HCT116 (cell line): ENCODE measurements at regions not wholly inside any gene's neighbourhood (a gene's known extent, or its start where the extent isn't known, plus 50 kb on each side); places are given as distances from the start of the nearest gene placed in this dataset.

Experiments
- ATAC-seq: fragments of 200-7000 bp; cut with Tn5 transposase; 2 replicates; pipeline ENCODE4 v1.9.1; 2020; ENCODE audit warnings: mild to moderate bottlenecking, moderate library complexity
- BruUV-seq: library from RNA; stranded (reverse); fragments of 400-500 nt; replicated peaks from 2 replicates; lab custom pipeline; 2021; lab: Mats Ljungman, UMichigan
- CTCF ChIA-PET: fragments of 300-600 bp; sonication (Branson Sonifier 250); formaldehyde crosslinking; loops from one replicate; lab custom pipeline; 2021; ENCODE audit warnings: antibody characterized with exemption; lab: Charles Lee
- POLR2A ChIA-PET: fragments of 300-600, 350-600 bp; sonication (Branson Sonifier 250); formaldehyde crosslinking; loops from one replicate; lab custom pipeline; 2021; ENCODE audit warnings: antibody characterized with exemption; lab: Charles Lee
- RAD21 ChIA-PET, 2 experiments: fragments of 300-600 bp; sonication (Branson Sonifier 250); formaldehyde crosslinking; loops; one replicate each; lab custom pipeline; 2023; ENCODE audit warnings: low total read pairs in 2 of 2; ENCODE audit not compliant: uncharacterized antibody in 2 of 2, unreplicated experiment in 2 of 2, low non-redundant PET in 1 of 2; lab: Charles Lee
- DNase-seq: peaks from one replicate; pipeline ENCODE4 v3.0.0-alpha.2; 2010; ENCODE audit warnings: low read depth, low spot score
- H2AFZ ChIP-seq: fragments of 200-600 bp; shearing (Covaris generic), sonication (generic); 2 replicates; pipeline ENCODE4 v1.6.1; 2017; ENCODE audit warnings: low read depth, mixed run types, mixed read lengths, antibody characterized with exemption, low read length; ENCODE audit not compliant: poor library complexity, severe bottlenecking
- H3K27ac ChIP-seq: 2 replicates; pipeline ENCODE4 v1.5.1; 2012; ENCODE audit warnings: low read depth, low read length
- H3K27me3 ChIP-seq: fragments of 200-600 bp; sonication (generic); 2 replicates; pipeline ENCODE4 v1.6.1; 2016; ENCODE audit warnings: mixed run types, low read length, mixed read lengths; ENCODE audit not compliant: insufficient read depth
- H3K36me3 ChIP-seq, 2 experiments: fragments of 200-500 bp in 1 of 2; fragments of 200-600 bp in 1 of 2; sonication (Bioruptor generic) in 1 of 2; sonication (generic) in 1 of 2; 2 replicates each; pipeline versions ENCODE4 v1.5.1 to v1.6.1; 2014 to 2016; ENCODE audit warnings: low read length in 2 of 2, inconsistent platforms in 1 of 2, mixed read lengths in 1 of 2, mixed run types in 1 of 2; ENCODE audit not compliant: insufficient read depth in 2 of 2, control insufficient read depth in 1 of 2
- H3K4me1 ChIP-seq, 2 experiments: fragments of 200-600 bp in 1 of 2; sonication (generic) in 1 of 2; 2 replicates each; pipeline versions ENCODE4 v1.5.1 to v1.6.1; 2012 to 2017; ENCODE audit warnings: low read length in 2 of 2, inconsistent platforms in 1 of 2, mild to moderate bottlenecking in 1 of 2, mixed read lengths in 1 of 2, mixed run types in 1 of 2, moderate library complexity in 1 of 2; ENCODE audit not compliant: insufficient read depth in 2 of 2, control insufficient read depth in 1 of 2
- H3K4me2 ChIP-seq: fragments of 200-600 bp; sonication (generic); 2 replicates; pipeline ENCODE4 v1.6.1; 2017; ENCODE audit warnings: mixed run types, low read length, mixed read lengths
- H3K4me3 ChIP-seq, 2 experiments: fragments of 200-600 bp in 1 of 2; sonication (generic) in 1 of 2; replicated peaks in 1 of 2; 2 replicates each; pipeline ENCODE4 v1.5.1; 2011 to 2016; ENCODE audit warnings: low read length in 2 of 2, control low read depth in 1 of 2, low read depth in 1 of 2, mild to moderate bottlenecking in 1 of 2, mixed read lengths in 1 of 2, mixed run types in 1 of 2
- H3K79me2 ChIP-seq: fragments of 200-600 bp; sonication (generic); 2 replicates; pipeline ENCODE4 v1.6.1; 2017; ENCODE audit warnings: mild to moderate bottlenecking, mixed run types, low read length, moderate library complexity, mixed read lengths; ENCODE audit not compliant: insufficient read depth
- H3K9ac ChIP-seq: fragments of 200-600 bp; sonication (generic); 2 replicates; pipeline ENCODE4 v1.6.1; 2016; ENCODE audit warnings: low read length, mixed read lengths
- H3K9me2 ChIP-seq: fragments of 200-600 bp; sonication (generic), shearing (Covaris generic); 2 replicates; pipeline ENCODE4 v1.6.1; 2017; ENCODE audit warnings: mixed run types, mild to moderate bottlenecking, moderate library complexity; ENCODE audit not compliant: insufficient read depth
- H3K9me3 ChIP-seq, 2 experiments: fragments of 200-500 bp in 1 of 2; fragments of 200-600 bp in 1 of 2; sonication (Bioruptor generic) in 1 of 2; sonication (generic) in 1 of 2; 2 replicates each; pipeline ENCODE4 v1.6.1; 2014 to 2017; ENCODE audit warnings: low read length in 2 of 2, mixed read lengths in 2 of 2, inconsistent platforms in 1 of 2, low read depth in 1 of 2, mild to moderate bottlenecking in 1 of 2, mixed run types in 1 of 2, moderate library complexity in 1 of 2; ENCODE audit not compliant: control insufficient read depth in 1 of 2, insufficient read depth in 1 of 2
- H4K20me1 ChIP-seq: fragments of 200-600 bp; sonication (generic), shearing (Covaris generic); 2 replicates; pipeline ENCODE4 v1.6.1; 2017; ENCODE audit warnings: mixed run types, mild to moderate bottlenecking, moderate library complexity; ENCODE audit not compliant: insufficient read depth
- CBX3 ChIP-seq: IDR thresholded peaks from 2 replicates; pipeline ENCODE4 v1.6.1; 2012; ENCODE audit warnings: low read depth
- CEBPB ChIP-seq: IDR thresholded peaks from 2 replicates; pipeline ENCODE4 v1.6.1; 2012; ENCODE audit warnings: low read depth
- EGR1 ChIP-seq: IDR thresholded peaks from 2 replicates; pipeline ENCODE4 v1.6.1; 2012; ENCODE audit warnings: low read depth
- ELF1 ChIP-seq: IDR thresholded peaks from 2 replicates; pipeline ENCODE4 v1.6.1; 2012; ENCODE audit warnings: low read depth, borderline replicate concordance
- FOSL1 ChIP-seq: IDR thresholded peaks from 2 replicates; pipeline ENCODE4 v1.6.1; 2012; ENCODE audit warnings: low read depth
- JUND ChIP-seq: IDR thresholded peaks from 2 replicates; pipeline ENCODE4 v1.6.1; 2012
- POLR2A ChIP-seq: IDR thresholded peaks from 2 replicates; pipeline ENCODE4 v1.7.0; 2011; ENCODE audit warnings: borderline replicate concordance; ENCODE audit not compliant: insufficient read depth, insufficient read length; ENCODE audit errors: extremely low read depth
- POLR2AphosphoS5 ChIP-seq: IDR thresholded peaks from 2 replicates; pipeline ENCODE4 v1.6.1; 2011; ENCODE audit warnings: mild to moderate bottlenecking, low read depth, low read length, moderate library complexity
- REST ChIP-seq: IDR thresholded peaks from 2 replicates; pipeline ENCODE4 v1.6.1; 2012; ENCODE audit warnings: low read depth
- SP1 ChIP-seq: IDR thresholded peaks from 2 replicates; pipeline ENCODE4 v1.6.1; 2012; ENCODE audit warnings: low read depth
- YY1 ChIP-seq: IDR thresholded peaks from 2 replicates; pipeline ENCODE4 v1.6.1; 2011; ENCODE audit warnings: low read length, low read depth, moderate library complexity, mild to moderate bottlenecking; ENCODE audit not compliant: insufficient replicate concordance; ENCODE audit errors: extremely low read depth
- ZBTB33 ChIP-seq: IDR thresholded peaks from 2 replicates; pipeline ENCODE4 v1.6.1; 2011; ENCODE audit warnings: mild to moderate bottlenecking, low read length, moderate library complexity; ENCODE audit not compliant: insufficient replicate concordance; ENCODE audit errors: extremely low read depth
- ZFX ChIP-seq: fragments of 450-650 bp; IDR thresholded peaks from 2 replicates; pipeline ENCODE4 v1.6.1; 2017
- ZNF274 ChIP-seq: fragments of 200-500 bp; sonication (Bioruptor generic); IDR thresholded peaks from 2 replicates; pipeline ENCODE4 v1.6.1; 2014; ENCODE audit warnings: mild to moderate bottlenecking, low read depth, low read length, inconsistent platforms
- intact Hi-C: fragments of 100-400 bp; cut with micrococcal nuclease; formaldehyde crosslinking; loops from 2 replicates; pipeline ENCODE4 v1.10.0; 2022
- TF ChIP-seq, protein P1 (sequence below): IDR thresholded peaks from 2 replicates; pipeline ENCODE4 v1.6.1; 2012
- TF ChIP-seq, protein P2 (sequence below): IDR thresholded peaks from 2 replicates; pipeline ENCODE4 v1.6.1; 2012

DNA sequence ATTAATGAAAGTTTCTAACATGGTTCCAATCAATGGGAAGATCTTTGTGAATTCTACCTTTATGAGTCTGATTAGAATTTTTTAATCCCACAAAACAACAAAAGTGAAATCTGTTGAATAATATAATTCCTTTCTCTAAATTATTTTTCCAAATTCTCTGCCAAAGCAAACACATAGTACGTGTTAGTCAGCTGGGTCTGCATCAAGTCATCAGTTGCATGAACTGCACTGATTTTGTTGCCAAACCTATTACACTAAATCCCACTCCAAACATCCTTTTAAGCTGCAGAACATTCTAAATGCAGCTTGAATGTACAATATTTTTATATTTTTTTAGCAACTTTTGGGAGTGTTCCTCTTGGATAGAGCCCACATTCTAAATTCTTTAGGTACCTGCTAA is 199.0 kb upstream of the HSF2 start:
- TF ChIP-seq ELF1: no peak
- no peak for TF ChIP-seq ZNF274
- no peak for TF ChIP-seq POLR2A
- no peak for TF ChIP-seq JUND
- TF ChIP-seq, protein P1, sequence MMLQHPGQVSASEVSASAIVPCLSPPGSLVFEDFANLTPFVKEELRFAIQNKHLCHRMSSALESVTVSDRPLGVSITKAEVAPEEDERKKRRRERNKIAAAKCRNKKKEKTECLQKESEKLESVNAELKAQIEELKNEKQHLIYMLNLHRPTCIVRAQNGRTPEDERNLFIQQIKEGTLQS: no peak
- no peak for TF ChIP-seq CEBPB
- no peak for TF ChIP-seq CBX3
- TF ChIP-seq ZFX: no peak
- TF ChIP-seq, protein P2, sequence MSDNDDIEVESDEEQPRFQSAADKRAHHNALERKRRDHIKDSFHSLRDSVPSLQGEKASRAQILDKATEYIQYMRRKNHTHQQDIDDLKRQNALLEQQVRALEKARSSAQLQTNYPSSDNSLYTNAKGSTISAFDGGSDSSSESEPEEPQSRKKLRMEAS: no peak
- TF ChIP-seq FOSL1: no peak
- TF ChIP-seq REST: no peak
- no peak for TF ChIP-seq POLR2AphosphoS5
- no peak for TF ChIP-seq YY1
- TF ChIP-seq ZBTB33: no peak
- no peak for TF ChIP-seq SP1
- no peak for TF ChIP-seq EGR1

More for the DNA sequence above, 199.0 kb upstream of the HSF2 start:
- Histone ChIP-seq H3K27me3 (no peaks in the 10 kb centered on the region), H3K27ac (no peak overlapping the region), H3K4me2 (no peak overlapping the region), H3K9me3 (no peaks in the 10 kb centered on the region), H3K9me2 (no peaks in the 10 kb centered on the region; the same call in 1 of the 2 replicates), H3K79me2 (no peaks in the 10 kb centered on the region), H3K9ac (no peak overlapping the region), H2AFZ (no peak overlapping the region), H3K4me1 (no peaks in the 10 kb centered on the region), H3K36me3 (no peaks in the 10 kb centered on the region), H4K20me1 (no peaks in the 10 kb centered on the region), H3K4me3 (no peak overlapping the region)
- ChIA-PET POLR2A (no interaction called here), RAD21 (no interaction called here), CTCF (interaction anchor here (1.6 kb wide), 1 partner anchor 16 kb away, joined by 5 read pairs; no protein-coding TSS in a partner anchor)
- no peak for ATAC-seq
- BruUV-seq: no TSS peak
- intact Hi-C loops: no loop called here
- no peak for DNase-seq
